Body of pancreas (tissue), 4 donors: ENCODE measurements at regions not wholly inside any gene's neighbourhood (a gene's known extent, or its start where the extent isn't known, plus 50 kb on each side); places are given as distances from the start of the nearest gene placed in this dataset.
"Not testable (repeated sequence)": the region's sequence is repeated elsewhere in the genome, so short reads cannot be mapped to it uniquely, and the experiment has no call there.

Experiments used
- ATAC-seq: fragments of 150-250 bp; one replicate; pipeline ENCODE4 v1.9.1; 2016
- DNase-seq, 4 donors: peaks; one replicate each; pipeline ENCODE4 v3.0.0-alpha.2; 2019
- H3K27ac ChIP-seq, 4 donors: fragments of 200-600 bp; sonication (generic); 1 replicate in 3 of 4; 2 replicates in 1 of 4; pipeline versions ENCODE4 v1.5.1 to v1.6.1; 2016 to 2019; ENCODE audit warnings: mild to moderate bottlenecking in 1 of 4, mixed read lengths in 1 of 4, moderate library complexity in 1 of 4
- H3K27me3 ChIP-seq, 2 donors: fragments of 200-600 bp; sonication (generic); one replicate each; pipeline ENCODE4 v1.6.0; 2016; ENCODE audit warnings: mild to moderate bottlenecking in 1 of 2
- H3K36me3 ChIP-seq, 2 donors: fragments of 200-600 bp; sonication (generic); replicated peaks in 1 of 2; 2 replicates each; pipeline ENCODE4 v1.5.1; 2016; ENCODE audit warnings: low read depth in 2 of 2; ENCODE audit not compliant: insufficient read depth in 1 of 2
- H3K4me1 ChIP-seq: fragments of 200-600 bp; sonication (generic); one replicate; pipeline ENCODE4 v1.6.0; 2016
- H3K4me3 ChIP-seq, 2 donors: fragments of 200-600 bp; sonication (generic); 1 replicate in 1 of 2; 2 replicates in 1 of 2; pipeline ENCODE4 v1.5.1; 2016 to 2019
- H3K9me3 ChIP-seq, 3 donors: fragments of 200-600 bp; sonication (generic); 1 replicate in 2 of 3; 2 replicates in 1 of 3; pipeline ENCODE4 v1.5.1; 2016
- POLR2A ChIP-seq, 3 donors: fragments of 450-650 bp; IDR thresholded peaks; one replicate each; pipeline ENCODE4 v1.6.1; 2016; ENCODE audit warnings: antibody characterized with exemption in 3 of 3, mild to moderate bottlenecking in 2 of 3
- WGBS, 2 donors: methylation state at CpG; one replicate each; pipeline ENCODE4 v1.1.5; 2017; 5-methylcytosine and 5-hydroxymethylcytosine counted together
- intact Hi-C: fragments of 100-400 bp; cut with DNase I; formaldehyde crosslinking; loops from one replicate; pipeline ENCODE4 v1.15.1; 2023
- TF ChIP-seq, protein P1 (sequence below), 7 experiments: fragments of 450-650 bp in 4 of 7; fragments of 200-600 bp in 3 of 7; sonication (generic) in 3 of 7; IDR thresholded peaks; one replicate each; pipeline ENCODE4 v1.5.1; 2016 to 2019; ENCODE audit warnings: antibody characterized with exemption in 7 of 7

DNA sequence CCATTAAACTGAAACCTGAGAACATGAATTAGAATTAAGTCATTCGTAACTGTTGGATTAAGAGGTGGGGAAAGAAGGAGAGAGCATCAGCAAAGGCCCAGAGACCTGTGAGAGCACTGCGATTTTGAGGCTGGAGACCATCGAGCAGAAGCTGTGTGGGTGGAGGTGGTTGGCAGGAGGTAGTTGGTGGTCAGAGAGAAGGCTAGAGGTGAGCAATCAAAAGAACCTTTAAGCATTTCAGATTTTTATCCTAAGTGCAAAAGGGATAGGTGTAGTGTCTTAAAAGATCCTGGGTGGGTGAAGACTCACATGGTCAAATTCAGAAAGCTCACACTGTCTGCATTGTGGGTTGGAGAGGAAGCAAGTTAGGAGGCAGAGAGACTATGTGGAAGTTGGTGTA lies 65.1 kb upstream of the TEX264 start:
- no peaks in the 10 kb centered on the region for H3K36me3 ChIP-seq
- TF ChIP-seq POLR2A (IDR thresholded peaks at IDR 0.05): no peak
- TF ChIP-seq, protein P1, sequence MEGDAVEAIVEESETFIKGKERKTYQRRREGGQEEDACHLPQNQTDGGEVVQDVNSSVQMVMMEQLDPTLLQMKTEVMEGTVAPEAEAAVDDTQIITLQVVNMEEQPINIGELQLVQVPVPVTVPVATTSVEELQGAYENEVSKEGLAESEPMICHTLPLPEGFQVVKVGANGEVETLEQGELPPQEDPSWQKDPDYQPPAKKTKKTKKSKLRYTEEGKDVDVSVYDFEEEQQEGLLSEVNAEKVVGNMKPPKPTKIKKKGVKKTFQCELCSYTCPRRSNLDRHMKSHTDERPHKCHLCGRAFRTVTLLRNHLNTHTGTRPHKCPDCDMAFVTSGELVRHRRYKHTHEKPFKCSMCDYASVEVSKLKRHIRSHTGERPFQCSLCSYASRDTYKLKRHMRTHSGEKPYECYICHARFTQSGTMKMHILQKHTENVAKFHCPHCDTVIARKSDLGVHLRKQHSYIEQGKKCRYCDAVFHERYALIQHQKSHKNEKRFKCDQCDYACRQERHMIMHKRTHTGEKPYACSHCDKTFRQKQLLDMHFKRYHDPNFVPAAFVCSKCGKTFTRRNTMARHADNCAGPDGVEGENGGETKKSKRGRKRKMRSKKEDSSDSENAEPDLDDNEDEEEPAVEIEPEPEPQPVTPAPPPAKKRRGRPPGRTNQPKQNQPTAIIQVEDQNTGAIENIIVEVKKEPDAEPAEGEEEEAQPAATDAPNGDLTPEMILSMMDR (IDR thresholded peaks at IDR 0.05): no peak
- H3K4me1 ChIP-seq: no peaks in the 10 kb centered on the region
- ATAC-seq (no peak), DNase-seq (no peak)
- no peaks in the 10 kb centered on the region for H3K27me3 ChIP-seq
- intact Hi-C loops: no loop called here
- 88% methylated on average over 3 of the region's 3 CpGs for WGBS, 2 donors
- no peaks in the 10 kb centered on the region for H3K9me3 ChIP-seq
- no peak overlapping the region for H3K27ac ChIP-seq
- no peak overlapping the region for H3K4me3 ChIP-seq

DNA sequence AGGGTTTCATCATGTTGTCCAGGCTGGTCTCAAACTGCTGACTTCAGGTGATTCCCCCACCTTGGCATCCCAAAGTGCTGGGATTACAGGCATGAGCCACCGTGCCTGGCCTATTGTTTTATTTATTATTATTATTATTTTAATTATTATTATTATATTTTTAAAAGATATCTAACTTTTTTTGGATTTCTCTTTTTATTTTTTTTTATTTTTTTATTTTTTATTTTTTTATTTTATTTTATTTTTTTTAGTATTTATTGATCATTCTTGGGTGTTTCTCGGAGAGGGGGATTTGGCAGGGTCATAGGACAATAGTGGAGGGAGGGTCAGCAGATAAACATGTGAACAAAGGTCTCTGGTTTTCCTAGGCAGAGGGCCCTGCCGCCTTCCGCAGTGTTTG lies 64.2 kb upstream of the TEX264 start:
- H3K36me3 ChIP-seq, ATAC-seq, H3K27me3 ChIP-seq, H3K4me1 ChIP-seq, H3K4me3 ChIP-seq, H3K27ac ChIP-seq, H3K9me3 ChIP-seq, DNase-seq, intact Hi-C loops: not testable (repeated sequence)
- WGBS, 2 donors: 92 to 97% methylated on average over 4 of the region's 4 CpGs

DNA sequence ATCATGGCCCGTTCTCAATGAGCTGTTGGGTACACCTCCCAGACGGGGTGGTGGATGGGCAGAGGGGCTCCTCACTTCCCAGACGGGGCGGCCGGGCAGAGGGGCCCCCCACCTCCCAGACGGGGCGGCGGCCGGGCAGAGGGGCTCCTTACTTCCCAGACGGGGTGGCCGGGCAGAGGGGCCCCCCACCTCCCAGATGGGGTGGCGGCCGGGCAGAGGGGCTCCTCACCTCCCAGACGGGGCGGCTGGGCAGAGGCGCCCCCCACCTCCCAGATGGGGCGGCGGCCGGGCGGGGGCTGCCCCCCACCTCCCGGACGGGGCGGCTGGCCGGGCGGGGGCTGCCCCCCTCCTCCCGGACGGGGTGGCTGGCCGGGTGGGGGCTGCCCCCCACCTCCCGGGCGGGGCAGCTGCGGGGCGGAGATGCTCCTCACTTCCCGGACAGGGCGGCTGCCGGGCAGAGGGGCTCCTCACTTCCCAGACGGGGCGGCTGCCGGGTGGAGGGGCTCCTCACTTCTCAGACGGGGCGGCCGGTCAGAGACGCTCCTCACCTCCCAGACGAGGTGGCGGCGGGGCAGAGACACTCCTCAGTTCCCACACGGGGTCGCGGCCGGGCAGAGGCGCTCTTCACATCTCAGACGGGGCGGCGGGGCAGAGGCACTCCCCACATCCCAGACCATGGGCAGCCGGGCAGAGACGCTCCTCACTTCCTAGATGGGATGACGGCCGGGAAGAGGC lies 63.3 kb upstream of the TEX264 start:
- H3K4me3 ChIP-seq, intact Hi-C loops, H3K4me1 ChIP-seq, H3K9me3 ChIP-seq, ATAC-seq, H3K27ac ChIP-seq, H3K36me3 ChIP-seq, H3K27me3 ChIP-seq, DNase-seq: not testable (repeated sequence)
- WGBS, 2 donors: 93% methylated on average over 9 to 42 of the region's 57 CpGs

DNA sequence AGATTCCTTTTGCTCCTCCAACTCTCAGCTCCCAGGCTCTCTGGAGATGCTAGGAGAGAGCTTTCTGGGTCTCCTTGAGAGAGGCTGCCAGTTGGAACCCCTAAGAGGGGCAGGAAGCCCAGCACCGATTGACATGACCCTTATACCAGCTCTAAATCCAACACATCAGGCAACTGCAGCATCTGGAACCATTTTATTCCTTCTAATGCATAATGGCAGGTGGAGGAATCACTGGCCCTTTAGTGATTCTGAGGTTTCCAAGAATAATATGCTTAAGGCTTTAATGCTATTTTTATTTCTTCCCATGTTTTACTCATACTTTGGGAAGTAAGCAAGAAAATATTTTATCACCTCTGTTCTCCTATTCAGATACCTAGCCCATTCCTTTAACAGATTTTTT lies 60.3 kb upstream of the TEX264 start:
- whole genome bisulfite sequencing, 2 donors: 84 to 100% methylated on average over 1 of the region's 1 CpG

DNA sequence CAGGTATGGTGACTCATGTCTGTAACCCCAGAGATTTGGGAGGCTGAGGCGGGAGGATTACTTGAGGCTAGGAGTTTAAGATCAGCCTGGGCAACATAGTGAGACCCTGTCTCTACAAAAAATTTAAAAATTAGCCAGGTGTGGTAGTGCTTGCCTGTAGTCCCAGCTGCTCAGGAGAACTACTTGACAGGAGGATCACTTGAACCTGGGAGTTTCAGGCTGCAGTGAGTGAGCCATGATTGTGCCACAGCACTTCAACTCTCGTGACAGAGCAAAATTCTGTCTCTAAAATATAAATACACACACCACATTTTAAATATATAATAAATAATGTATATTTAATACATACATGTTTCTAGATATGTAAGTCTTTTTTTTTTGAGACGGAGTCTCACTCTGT lies 53.5 kb upstream of the TEX264 start:
- no peaks in the 10 kb centered on the region for H3K36me3 ChIP-seq
- no peak for TF ChIP-seq POLR2A (IDR thresholded peaks at IDR 0.05)
- TF ChIP-seq, protein P1 (IDR thresholded peaks at IDR 0.05): no peak
- DNase-seq: no peak
- H3K9me3 ChIP-seq: no peaks in the 10 kb centered on the region
- no peak overlapping the region for H3K4me3 ChIP-seq
- no peak for ATAC-seq
- H3K4me1 ChIP-seq: peaks cover 27% of the 10 kb centered on the region
- WGBS, 2 donors: 96 to 97% methylated on average over 3 of the region's 3 CpGs
- no peaks in the 10 kb centered on the region for H3K27me3 ChIP-seq
- H3K27ac ChIP-seq: no peak overlapping the region
- intact Hi-C loops: no loop called here

More for the DNA sequence above, 60.3 kb upstream of the TEX264 start:
- intact Hi-C loops: no loop called here
- no peak for TF ChIP-seq POLR2A (IDR thresholded peaks at IDR 0.05)
- Histone ChIP-seq H3K27ac (no peak overlapping the region), H3K27me3 (no peaks in the 10 kb centered on the region), H3K4me1 (no peaks in the 10 kb centered on the region), H3K4me3 (no peak overlapping the region), H3K9me3 (no peaks in the 10 kb centered on the region), H3K36me3 (no peaks in the 10 kb centered on the region)
- DNase-seq (no peak), ATAC-seq (no peak)

DNA sequence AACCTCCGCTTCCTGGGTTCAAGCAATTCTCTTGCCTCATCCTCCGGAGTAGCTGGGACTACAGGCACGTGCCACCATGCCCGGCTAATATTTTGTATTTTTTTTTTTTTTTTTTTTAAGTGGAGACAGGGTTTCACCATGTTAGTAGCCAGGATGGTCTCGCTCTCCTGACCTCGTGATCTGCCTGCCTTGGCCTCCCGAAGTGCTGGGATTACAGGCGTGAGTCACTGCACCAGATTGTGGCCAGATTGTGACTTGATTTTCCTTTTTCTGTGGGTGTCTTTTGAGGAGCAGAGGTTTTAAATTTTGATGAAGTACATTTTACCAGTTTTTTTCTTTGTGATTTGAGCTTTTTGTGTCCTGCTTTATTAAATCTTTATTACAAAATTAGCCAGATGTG lies 53.0 kb upstream of the TEX264 start:
- H3K27me3 ChIP-seq, DNase-seq, ATAC-seq, H3K36me3 ChIP-seq, intact Hi-C loops, H3K9me3 ChIP-seq, H3K27ac ChIP-seq, H3K4me3 ChIP-seq: not testable (repeated sequence)
- H3K4me1 ChIP-seq: peaks cover 28% of the 10 kb centered on the region
- WGBS, 2 donors: 87 to 92% methylated on average over 8 of the region's 8 CpGs

DNA sequence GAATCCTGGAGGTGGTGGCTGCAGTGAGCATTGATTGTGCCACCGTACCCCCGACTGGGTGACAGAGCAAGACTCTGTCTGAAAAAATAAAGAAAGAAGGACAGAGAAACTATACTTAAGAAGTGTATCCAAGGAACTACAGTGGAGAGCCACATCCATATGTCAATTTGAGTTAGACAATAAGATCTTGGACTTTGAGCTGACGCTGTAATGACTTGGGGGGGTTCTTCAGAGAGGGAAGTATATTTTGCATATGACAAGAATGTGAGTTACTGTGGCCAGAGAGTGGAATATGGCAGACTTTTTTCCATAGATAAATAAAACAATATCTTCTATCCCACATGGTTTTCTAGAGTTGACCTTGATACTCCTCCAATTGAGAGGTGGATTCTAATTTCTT lies 52.6 kb upstream of the TEX264 start:
- Histone ChIP-seq H3K4me1 (peaks cover 28% of the 10 kb centered on the region), H3K27me3 (no peaks in the 10 kb centered on the region), H3K4me3 (no peak overlapping the region), H3K36me3 (no peaks in the 10 kb centered on the region), H3K27ac (no peak overlapping the region), H3K9me3 (no peaks in the 10 kb centered on the region)
- no peak for DNase-seq
- intact Hi-C loops: no loop called here
- TF ChIP-seq POLR2A (IDR thresholded peaks at IDR 0.05): no peak
- ATAC-seq: no peak
- WGBS, 2 donors: 95 to 96% methylated on average over 3 of the region's 3 CpGs
